NCI-H2029 (cell line): ENCODE measurements at regions not wholly inside any gene's neighbourhood (a gene's known extent, or its start where the extent isn't known, plus 50 kb on each side); places are given as distances from the start of the nearest gene placed in this dataset.

Experiments
- DNase-seq: peaks from one replicate; lab custom pipeline; 2025; lab: John Stamatoyannopoulos, UW

GRCh38 chr3:72137865-72138861, 353.2 kb upstream of the PROK2 start:
- no peak for DNase-seq

GRCh38 chr3:72135636-72136035, 350.7 kb upstream of the PROK2 start:
- DNase-seq, result no peak

DNA sequence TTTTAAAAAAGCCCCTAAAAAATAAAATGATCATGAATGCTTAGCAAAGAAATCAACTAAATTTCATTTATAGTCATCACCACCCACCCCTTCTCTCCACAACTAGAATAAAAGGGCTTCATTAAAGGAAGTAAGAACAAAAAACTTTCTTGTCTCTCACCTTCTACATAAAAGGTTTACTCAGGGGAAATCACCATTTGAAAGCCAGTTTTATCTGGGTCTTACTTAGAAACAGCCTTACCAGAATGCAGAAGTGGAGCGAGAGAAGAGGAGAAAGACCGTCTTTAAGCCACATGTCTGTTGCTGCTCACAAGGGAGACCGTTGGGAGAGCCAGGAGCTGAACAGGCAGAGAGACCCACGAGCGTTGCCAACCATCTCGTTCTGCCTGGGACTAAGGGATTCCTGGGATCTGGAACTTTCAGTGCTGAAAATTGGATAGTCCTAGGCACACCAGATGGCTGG, 350.1 kb upstream of the PROK2 start:
- no peak for DNase-seq

GRCh38 chr3:72133329-72134011, 348.5 kb upstream of the PROK2 start:
- DNase-seq, result no peak

DNA sequence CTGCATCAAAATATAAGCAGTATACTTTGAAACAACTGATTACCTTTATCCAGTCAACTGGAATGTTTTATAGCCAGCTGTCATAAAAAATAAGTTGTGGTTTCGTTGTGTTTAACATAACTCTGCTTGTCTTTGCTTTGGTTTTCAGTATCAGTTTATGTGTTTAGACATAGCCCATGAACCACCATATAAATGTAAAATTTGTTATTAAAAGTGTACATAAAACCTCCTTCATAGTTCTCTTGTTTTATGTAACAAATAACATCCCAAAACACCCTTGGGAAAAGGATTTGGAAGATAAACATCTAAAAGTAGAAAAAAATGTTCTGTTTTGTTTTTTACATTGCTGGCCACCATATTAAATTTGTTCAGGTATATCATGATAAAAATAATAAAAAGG, 347.0 kb upstream of the PROK2 start:
- DNase-seq, result no peak

GRCh38 chr3:72130565-72130964, 345.6 kb upstream of the PROK2 start:
- DNase-seq, result no peak

- DNase-seq, result no peak
Observed at GRCh38 chr3:72129501-72130094, 344.6 kb upstream of the PROK2 start.

DNA sequence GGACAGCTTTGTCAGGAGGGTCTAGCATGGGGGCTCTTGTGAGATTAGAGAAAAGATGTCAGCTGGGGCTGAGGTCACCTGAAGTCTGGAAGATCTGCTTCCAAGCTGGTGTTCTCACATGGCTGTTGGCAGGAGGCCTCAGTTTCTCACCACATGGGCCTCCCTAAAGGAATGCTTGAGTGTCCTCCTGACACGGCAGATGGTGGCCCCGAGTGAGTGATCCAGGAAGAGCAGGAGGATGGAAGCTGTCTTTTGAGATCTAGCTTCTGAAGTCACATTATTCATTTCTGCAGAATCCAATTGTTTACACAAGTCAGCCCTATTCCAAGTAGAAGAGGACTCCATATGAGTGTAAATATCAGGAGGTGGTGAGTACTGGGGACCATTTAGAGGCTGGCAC, 344.0 kb upstream of the PROK2 start:
- no peak for DNase-seq

GRCh38 chr3:72127844-72128243, 342.9 kb upstream of the PROK2 start:
- DNase-seq, result no peak

DNA sequence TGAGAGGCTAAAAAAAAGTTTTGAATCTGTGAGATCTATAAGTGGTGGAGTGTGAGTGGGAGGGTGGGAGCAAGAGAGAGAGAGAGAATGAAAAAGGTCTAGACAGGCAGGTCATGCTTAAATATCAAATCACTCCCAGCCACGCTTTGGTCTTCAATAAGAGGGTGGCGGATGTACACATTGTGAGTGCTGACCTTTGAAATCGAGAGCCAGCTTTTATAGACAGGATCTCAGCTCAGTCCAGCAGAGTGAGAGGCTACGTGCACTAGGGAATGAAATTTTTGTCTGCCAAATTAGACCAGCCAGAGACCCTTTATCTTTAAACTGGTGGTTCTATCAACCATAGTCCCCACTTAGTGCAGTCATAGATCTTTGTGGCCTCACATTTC, 342.3 kb upstream of the PROK2 start:
- no peak for DNase-seq

- DNase-seq, result no peak
Observed at GRCh38 chr3:72126441-72127223, 341.7 kb upstream of the PROK2 start.

GRCh38 chr3:72123908-72124441, 339.0 kb upstream of the PROK2 start:
- DNase-seq, result peak; percentile 41

GRCh38 chr3:72120806-72121778, 336.1 kb upstream of the PROK2 start:
- no peak for DNase-seq

DNA sequence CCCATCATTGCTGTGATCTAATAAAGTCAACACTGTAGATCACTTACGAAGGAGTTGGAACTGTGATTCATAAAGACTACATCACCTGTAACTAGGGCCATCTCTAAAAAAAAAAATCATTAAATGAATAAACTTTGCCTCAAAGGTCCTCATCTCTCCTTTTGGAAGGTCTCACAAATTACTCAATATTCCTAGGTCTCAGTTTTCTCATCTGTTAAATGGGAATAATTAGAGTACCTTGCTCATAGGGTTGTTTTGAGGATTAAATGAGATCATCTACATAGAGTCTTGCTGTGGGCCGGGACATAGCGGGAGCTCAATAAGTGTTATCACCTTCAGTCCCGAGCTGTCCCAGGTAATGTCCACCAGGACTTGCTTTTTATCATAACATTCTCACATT, 335.1 kb upstream of the PROK2 start:
- DNase-seq, result no peak

DNA sequence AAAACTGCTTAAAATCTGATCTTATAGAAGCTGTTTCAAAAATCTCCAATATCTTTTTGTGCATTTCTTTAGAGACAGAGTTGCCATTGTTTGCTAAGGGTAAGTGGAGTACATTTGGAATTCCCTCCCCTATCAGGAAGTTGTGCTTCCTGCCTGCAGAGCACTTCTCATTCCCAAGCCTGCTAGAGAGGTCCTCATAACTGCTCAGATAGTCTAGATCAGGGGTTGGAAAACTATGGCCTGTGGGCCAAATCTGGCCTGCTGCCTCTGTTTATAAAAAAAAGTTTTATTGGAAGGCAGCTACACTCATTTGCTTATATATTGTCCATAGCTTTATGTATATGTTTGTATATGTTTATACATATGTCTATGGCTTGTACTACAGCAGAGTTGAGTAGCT, 333.7 kb upstream of the PROK2 start:
- DNase-seq, result no peak

DNA sequence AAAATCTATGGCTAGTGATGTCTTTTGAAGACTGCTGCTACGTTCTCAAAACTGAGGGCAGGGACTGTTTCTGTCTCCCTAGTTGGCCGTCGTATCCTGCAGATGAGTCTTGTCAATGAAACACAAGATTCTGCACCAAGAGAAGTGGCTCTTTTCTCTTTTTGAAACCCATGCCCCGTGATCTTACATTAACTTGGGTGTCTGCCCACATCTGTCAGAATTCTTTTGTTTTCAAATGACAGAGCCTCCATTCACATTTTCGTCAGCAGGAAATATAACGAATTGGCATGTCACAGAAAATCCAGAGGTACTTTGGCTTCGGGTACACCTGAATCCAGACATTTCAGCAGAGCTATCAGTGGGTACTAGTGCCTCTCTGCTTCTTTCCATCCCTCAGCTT, 331.3 kb upstream of the PROK2 start:
- DNase-seq, result no peak

GRCh38 chr3:72115307-72115706, 330.4 kb upstream of the PROK2 start:
- no peak for DNase-seq

GRCh38 chr3:72114773-72115172, 329.8 kb upstream of the PROK2 start:
- DNase-seq, result no peak

DNA sequence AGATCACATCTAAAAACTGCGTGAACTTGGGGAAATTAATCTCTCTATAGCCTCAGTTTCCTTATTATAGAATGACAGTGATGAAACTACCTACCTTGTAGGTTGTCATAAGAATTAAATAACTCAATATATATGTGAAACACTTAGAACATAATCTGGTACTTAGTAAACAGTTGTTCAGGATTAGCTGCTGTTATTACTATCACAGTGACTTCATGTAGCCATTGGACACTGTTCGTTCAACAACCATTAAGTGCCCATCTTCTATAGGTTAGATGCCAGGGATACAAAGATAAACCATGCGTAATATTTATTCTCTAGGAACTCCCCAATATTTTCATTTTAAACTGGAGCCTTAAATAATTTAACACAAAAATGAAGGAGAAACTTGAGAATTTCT, 329.0 kb upstream of the PROK2 start:
- DNase-seq, result no peak

- DNase-seq, result no peak
Observed at GRCh38 chr3:72113564-72113963, 328.6 kb upstream of the PROK2 start.

DNA sequence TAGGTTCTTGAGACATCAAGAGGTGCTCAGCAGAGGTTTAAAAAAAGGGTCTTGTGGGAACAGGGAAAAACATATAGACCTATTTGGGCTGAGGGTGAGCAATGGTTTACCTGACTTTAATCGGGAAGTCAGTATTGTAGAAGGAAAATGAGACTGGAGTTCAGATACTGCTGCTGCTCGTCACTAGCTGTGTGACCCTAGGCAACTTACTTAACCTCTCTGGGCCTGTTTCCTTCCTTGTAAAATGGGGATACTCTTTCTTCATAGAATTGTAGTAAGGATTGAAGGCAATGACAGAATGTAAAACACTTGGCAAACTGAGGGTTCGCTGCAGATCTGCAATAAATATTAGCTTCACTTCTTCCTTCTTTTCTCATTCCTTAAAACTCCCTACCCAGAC, 327.5 kb upstream of the PROK2 start:
- no peak for DNase-seq
